ENCODE measurements at regions not wholly inside any gene's neighbourhood (a gene's known extent, or its start where the extent isn't known, plus 50 kb on each side); places are given as distances from the start of the nearest gene placed in this dataset.
"Not testable (repeated sequence)": the region's sequence is repeated elsewhere in the genome, so short reads cannot be mapped to it uniquely, and the experiment has no call there.

DNA sequence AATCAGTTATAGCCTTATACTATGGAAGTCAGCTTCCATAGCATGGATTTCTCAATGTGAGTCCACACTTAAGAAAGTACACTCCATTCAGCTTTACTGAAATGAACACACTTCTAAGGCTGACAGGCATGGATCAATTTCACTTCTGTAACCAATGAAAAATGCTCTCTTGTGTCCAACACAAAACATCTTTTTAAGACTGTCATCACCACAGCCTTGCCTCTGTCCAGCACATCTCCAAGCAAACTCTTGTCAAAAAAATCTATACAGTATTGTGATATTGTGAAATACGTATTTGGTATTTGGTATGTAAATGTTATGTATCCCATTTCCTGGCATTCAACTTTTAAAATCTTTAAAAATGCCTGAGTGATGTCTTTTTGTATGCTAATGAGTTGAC lies 208.7 kb downstream of the RAP2B start:
- TF ChIP-seq, protein P1, sequence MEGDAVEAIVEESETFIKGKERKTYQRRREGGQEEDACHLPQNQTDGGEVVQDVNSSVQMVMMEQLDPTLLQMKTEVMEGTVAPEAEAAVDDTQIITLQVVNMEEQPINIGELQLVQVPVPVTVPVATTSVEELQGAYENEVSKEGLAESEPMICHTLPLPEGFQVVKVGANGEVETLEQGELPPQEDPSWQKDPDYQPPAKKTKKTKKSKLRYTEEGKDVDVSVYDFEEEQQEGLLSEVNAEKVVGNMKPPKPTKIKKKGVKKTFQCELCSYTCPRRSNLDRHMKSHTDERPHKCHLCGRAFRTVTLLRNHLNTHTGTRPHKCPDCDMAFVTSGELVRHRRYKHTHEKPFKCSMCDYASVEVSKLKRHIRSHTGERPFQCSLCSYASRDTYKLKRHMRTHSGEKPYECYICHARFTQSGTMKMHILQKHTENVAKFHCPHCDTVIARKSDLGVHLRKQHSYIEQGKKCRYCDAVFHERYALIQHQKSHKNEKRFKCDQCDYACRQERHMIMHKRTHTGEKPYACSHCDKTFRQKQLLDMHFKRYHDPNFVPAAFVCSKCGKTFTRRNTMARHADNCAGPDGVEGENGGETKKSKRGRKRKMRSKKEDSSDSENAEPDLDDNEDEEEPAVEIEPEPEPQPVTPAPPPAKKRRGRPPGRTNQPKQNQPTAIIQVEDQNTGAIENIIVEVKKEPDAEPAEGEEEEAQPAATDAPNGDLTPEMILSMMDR (IDR thresholded peaks at IDR 0.05; ENCODE audit: insufficient read depth in 1 of 2, low read depth in 1 of 2, low read length in 1 of 2, severe bottlenecking in 1 of 2, unreplicated experiment in 1 of 2) = no peak
- H3K4me3 ChIP-seq (ENCODE audit: low read depth, low read length) = no peak overlapping the region
- POLR2A ChIA-PET = no interaction called here
- no peaks in the 10 kb centered on the region for H3K9me3 ChIP-seq
- CTCF ChIA-PET = no interaction called here
- H3K4me1 ChIP-seq = no peaks in the 10 kb centered on the region
- no peaks in the 10 kb centered on the region for H3K27me3 ChIP-seq (replicated peaks; ENCODE audit: control insufficient read depth, insufficient read depth, low read length)
- Mint-ChIP-seq H3K9me3 (ENCODE audit: unreplicated experiment) (peaks cover 17% of the 10 kb centered on the region), H3K4me1 (ENCODE audit: low read depth, unreplicated experiment) (no peaks in the 10 kb centered on the region), H3K27me3 (ENCODE audit: insufficient read depth, unreplicated experiment) (no peaks in the 10 kb centered on the region), H3K36me3 (ENCODE audit: insufficient read depth, unreplicated experiment) (no peaks in the 10 kb centered on the region), H3K4me3 (ENCODE audit: unreplicated experiment) (no peak overlapping the region), H3K27ac (ENCODE audit: unreplicated experiment) (no peak overlapping the region)
- BruUV-seq (replicated peaks) = no TSS peak
- intact Hi-C loops (cut with micrococcal nuclease; ENCODE audit: unreplicated experiment) = no loop called here
- no peaks in the 10 kb centered on the region for H3K36me3 ChIP-seq (ENCODE audit: control insufficient read depth, insufficient read depth, low read length)
- no peak for DNase-seq

DNA sequence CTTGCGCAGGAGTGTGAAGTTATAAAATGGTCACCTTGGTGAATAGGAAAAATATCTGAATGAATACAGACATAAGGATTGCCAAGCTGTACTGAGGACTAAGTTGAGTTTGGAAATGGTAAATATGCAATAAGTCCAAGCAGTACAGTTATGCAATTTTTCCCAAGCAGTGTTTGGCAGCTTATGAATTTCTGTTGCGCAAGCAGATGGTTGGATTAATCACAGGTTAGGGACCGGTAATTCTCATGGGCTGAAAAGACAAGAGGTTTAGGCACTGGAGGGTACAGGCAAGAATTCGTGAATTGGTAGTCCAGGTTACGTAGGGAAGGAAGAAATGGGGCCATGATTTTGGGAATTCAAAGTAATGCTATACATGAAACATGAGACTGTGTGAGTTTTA lies 210.3 kb downstream of the RAP2B start:
- intact Hi-C loops (cut with micrococcal nuclease; ENCODE audit: unreplicated experiment) = no loop called here
- Histone ChIP-seq H3K4me1 (no peaks in the 10 kb centered on the region), H3K9me3 (no peaks in the 10 kb centered on the region), H3K36me3 (ENCODE audit: control insufficient read depth, insufficient read depth, low read length) (no peaks in the 10 kb centered on the region), H3K27me3 (replicated peaks; ENCODE audit: control insufficient read depth, insufficient read depth, low read length) (no peaks in the 10 kb centered on the region), H3K4me3 (ENCODE audit: low read depth, low read length) (no peak overlapping the region)
- no peak overlapping the region for H3K4me3 Mint-ChIP-seq (ENCODE audit: unreplicated experiment)
- H3K9me3 Mint-ChIP-seq (ENCODE audit: unreplicated experiment) = peaks cover 12% of the 10 kb centered on the region
- ChIA-PET POLR2A (no interaction called here), CTCF (no interaction called here)
- H3K36me3 Mint-ChIP-seq (ENCODE audit: insufficient read depth, unreplicated experiment) = no peaks in the 10 kb centered on the region
- H3K27me3 Mint-ChIP-seq (ENCODE audit: insufficient read depth, unreplicated experiment) = no peaks in the 10 kb centered on the region
- H3K27ac Mint-ChIP-seq (ENCODE audit: unreplicated experiment) = no peak overlapping the region
- TF ChIP-seq, protein P1 (IDR thresholded peaks at IDR 0.05; ENCODE audit: insufficient read depth in 1 of 2, low read depth in 1 of 2, low read length in 1 of 2, severe bottlenecking in 1 of 2, unreplicated experiment in 1 of 2) = no peak
- H3K4me1 Mint-ChIP-seq (ENCODE audit: low read depth, unreplicated experiment) = no peaks in the 10 kb centered on the region
- no TSS peak for BruUV-seq (replicated peaks)
- DNase-seq = no peak

GRCh38 chr3:153373606-153374005 lies 211.6 kb downstream of the RAP2B start:
- Mint-ChIP-seq H3K27ac (ENCODE audit: unreplicated experiment) (no peak overlapping the region), H3K27me3 (ENCODE audit: insufficient read depth, unreplicated experiment) (no peaks in the 10 kb centered on the region), H3K4me3 (ENCODE audit: unreplicated experiment) (no peak overlapping the region), H3K9me3 (ENCODE audit: unreplicated experiment) (peaks cover 12% of the 10 kb centered on the region), H3K36me3 (ENCODE audit: insufficient read depth, unreplicated experiment) (no peaks in the 10 kb centered on the region), H3K4me1 (ENCODE audit: low read depth, unreplicated experiment) (no peaks in the 10 kb centered on the region)
- ChIA-PET CTCF (no interaction called here), POLR2A (no interaction called here)
- intact Hi-C loops (cut with micrococcal nuclease; ENCODE audit: unreplicated experiment) = no loop called here
- H3K27me3 ChIP-seq (replicated peaks; ENCODE audit: control insufficient read depth, insufficient read depth, low read length) = no peaks in the 10 kb centered on the region
- no peak overlapping the region for H3K4me3 ChIP-seq (ENCODE audit: low read depth, low read length)
- no peaks in the 10 kb centered on the region for H3K36me3 ChIP-seq (ENCODE audit: control insufficient read depth, insufficient read depth, low read length)
- BruUV-seq (replicated peaks) = no TSS peak
- H3K4me1 ChIP-seq = no peaks in the 10 kb centered on the region
- H3K9me3 ChIP-seq = no peaks in the 10 kb centered on the region
- TF ChIP-seq, protein P1 (IDR thresholded peaks at IDR 0.05; ENCODE audit: insufficient read depth in 1 of 2, low read depth in 1 of 2, low read length in 1 of 2, severe bottlenecking in 1 of 2, unreplicated experiment in 1 of 2) = no peak
- DNase-seq = no peak

GRCh38 chr3:153378366-153378765 lies 216.3 kb downstream of the RAP2B start:
- not testable (repeated sequence) for BruUV-seq (replicated peaks); DNase-seq

More at GRCh38 chr3:153378366-153378765, 216.3 kb downstream of the RAP2B start:
- H3K4me1 ChIP-seq; H3K9me3 Mint-ChIP-seq (ENCODE audit: unreplicated experiment); CTCF ChIA-PET; intact Hi-C loops (cut with micrococcal nuclease; ENCODE audit: unreplicated experiment); H3K4me3 ChIP-seq (ENCODE audit: low read depth, low read length); H3K4me1 Mint-ChIP-seq (ENCODE audit: low read depth, unreplicated experiment); H3K27me3 Mint-ChIP-seq (ENCODE audit: insufficient read depth, unreplicated experiment); H3K27ac Mint-ChIP-seq (ENCODE audit: unreplicated experiment); H3K36me3 Mint-ChIP-seq (ENCODE audit: insufficient read depth, unreplicated experiment); H3K9me3 ChIP-seq; POLR2A ChIA-PET; H3K36me3 ChIP-seq (ENCODE audit: control insufficient read depth, insufficient read depth, low read length); H3K4me3 Mint-ChIP-seq (ENCODE audit: unreplicated experiment); H3K27me3 ChIP-seq (replicated peaks; ENCODE audit: control insufficient read depth, insufficient read depth, low read length): not testable (repeated sequence)

Measured in Caco-2 (cell line).